ENCODE measurements at regions not wholly inside any gene's neighbourhood (a gene's known extent, or its start where the extent isn't known, plus 50 kb on each side); places are given as distances from the start of the nearest gene placed in this dataset.
"Not testable (repeated sequence)": the region's sequence is repeated elsewhere in the genome, so short reads cannot be mapped to it uniquely, and the experiment has no call there.

DNA sequence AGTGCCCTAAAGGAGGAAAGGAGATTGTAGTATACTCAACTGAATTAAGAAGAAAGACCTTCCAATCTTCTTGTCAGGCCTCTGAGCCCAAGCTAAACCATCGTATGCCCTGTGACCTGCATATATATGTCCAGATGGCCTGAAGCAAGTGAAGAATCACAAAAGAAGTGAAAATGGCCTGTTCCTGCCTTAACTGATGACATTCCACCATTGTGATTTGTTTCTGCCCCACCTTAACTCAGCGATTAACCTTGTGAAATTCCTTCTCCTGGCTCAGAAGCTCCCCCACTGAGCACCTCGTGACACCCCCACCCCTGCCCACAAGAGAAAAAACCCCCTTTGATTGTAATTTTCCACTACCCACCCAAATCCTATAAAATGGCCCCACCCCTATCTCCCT, 739.2 kb downstream of the GALC start:
- not testable (repeated sequence) for TF ChIP-seq POLR2A (IDR thresholded peaks at IDR 0.05; ENCODE audit: low read depth, low read length); RAD21 (IDR thresholded peaks at IDR 0.05; ENCODE audit: low read length); CEBPB (IDR thresholded peaks at IDR 0.05; ENCODE audit: low read depth, low read length); BHLHE40 (IDR thresholded peaks at IDR 0.05; ENCODE audit: low read depth, low read length); MAZ (IDR thresholded peaks at IDR 0.05; ENCODE audit: borderline replicate concordance, low read depth, low read length); FOS (IDR thresholded peaks at IDR 0.05; ENCODE audit: low read depth, low read length); RFX5 (IDR thresholded peaks at IDR 0.05; ENCODE audit: low read depth, low read length); MAFK (IDR thresholded peaks at IDR 0.05; ENCODE audit: low read depth, low read length); CHD1 (IDR thresholded peaks at IDR 0.05; ENCODE audit: low read depth, low read length); MXI1 (IDR thresholded peaks at IDR 0.05; ENCODE audit: borderline replicate concordance, low read depth, low read length); SMC3 (IDR thresholded peaks at IDR 0.05; ENCODE audit: low read depth, low read length)
- TF ChIP-seq, protein P1, sequence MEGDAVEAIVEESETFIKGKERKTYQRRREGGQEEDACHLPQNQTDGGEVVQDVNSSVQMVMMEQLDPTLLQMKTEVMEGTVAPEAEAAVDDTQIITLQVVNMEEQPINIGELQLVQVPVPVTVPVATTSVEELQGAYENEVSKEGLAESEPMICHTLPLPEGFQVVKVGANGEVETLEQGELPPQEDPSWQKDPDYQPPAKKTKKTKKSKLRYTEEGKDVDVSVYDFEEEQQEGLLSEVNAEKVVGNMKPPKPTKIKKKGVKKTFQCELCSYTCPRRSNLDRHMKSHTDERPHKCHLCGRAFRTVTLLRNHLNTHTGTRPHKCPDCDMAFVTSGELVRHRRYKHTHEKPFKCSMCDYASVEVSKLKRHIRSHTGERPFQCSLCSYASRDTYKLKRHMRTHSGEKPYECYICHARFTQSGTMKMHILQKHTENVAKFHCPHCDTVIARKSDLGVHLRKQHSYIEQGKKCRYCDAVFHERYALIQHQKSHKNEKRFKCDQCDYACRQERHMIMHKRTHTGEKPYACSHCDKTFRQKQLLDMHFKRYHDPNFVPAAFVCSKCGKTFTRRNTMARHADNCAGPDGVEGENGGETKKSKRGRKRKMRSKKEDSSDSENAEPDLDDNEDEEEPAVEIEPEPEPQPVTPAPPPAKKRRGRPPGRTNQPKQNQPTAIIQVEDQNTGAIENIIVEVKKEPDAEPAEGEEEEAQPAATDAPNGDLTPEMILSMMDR (conservative IDR thresholded peaks at IDR 0.05; ENCODE audit: low read depth, low read length): not testable (repeated sequence)
- TF ChIP-seq, protein P2, sequence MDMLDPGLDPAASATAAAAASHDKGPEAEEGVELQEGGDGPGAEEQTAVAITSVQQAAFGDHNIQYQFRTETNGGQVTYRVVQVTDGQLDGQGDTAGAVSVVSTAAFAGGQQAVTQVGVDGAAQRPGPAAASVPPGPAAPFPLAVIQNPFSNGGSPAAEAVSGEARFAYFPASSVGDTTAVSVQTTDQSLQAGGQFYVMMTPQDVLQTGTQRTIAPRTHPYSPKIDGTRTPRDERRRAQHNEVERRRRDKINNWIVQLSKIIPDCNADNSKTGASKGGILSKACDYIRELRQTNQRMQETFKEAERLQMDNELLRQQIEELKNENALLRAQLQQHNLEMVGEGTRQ (IDR thresholded peaks at IDR 0.05; ENCODE audit: low read depth, low read length): not testable (repeated sequence)

Data from IMR-90 (cell line).